ENCODE measurements at regions not wholly inside any gene's neighbourhood (a gene's known extent, or its start where the extent isn't known, plus 50 kb on each side); places are given as distances from the start of the nearest gene placed in this dataset.
"Not testable (repeated sequence)": the region's sequence is repeated elsewhere in the genome, so short reads cannot be mapped to it uniquely, and the experiment has no call there.

DNA sequence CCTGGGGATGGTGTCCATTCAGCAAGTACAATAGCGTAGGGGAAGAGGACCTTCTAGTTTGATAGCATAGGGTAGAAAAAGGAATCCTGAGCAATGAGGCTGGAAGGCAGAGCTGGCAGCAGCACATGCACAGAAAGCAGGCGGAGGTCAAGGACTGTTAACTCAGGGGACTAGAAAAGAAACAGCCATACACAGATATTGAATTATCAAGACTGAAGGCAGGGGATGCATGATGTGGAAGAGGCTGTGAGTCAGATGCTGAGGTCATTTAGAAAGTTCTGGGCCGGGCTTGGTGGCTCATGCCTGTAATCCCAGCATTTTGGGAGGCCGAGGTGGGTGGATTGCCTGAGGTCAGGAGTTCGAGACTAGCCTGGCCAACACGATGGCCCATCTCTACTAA, 65.6 kb downstream of the OPTC start:
- Histone ChIP-seq H3K4me1 (ENCODE audit: control insufficient read depth in 5 of 5, insufficient read depth in 5 of 5, low read length in 5 of 5) (peaks cover 17 to 45% (median 42%) of the 10 kb centered on the region in 5 donors), H3K27ac (ENCODE audit: low read depth, low read length) (peak overlapping the region; percentile 78), H3K27me3 (ENCODE audit: control insufficient read depth in 5 of 5, insufficient read depth in 4 of 5, low read length in 5 of 5) (no peaks in the 10 kb centered on the region), H3K36me3 (ENCODE audit: control insufficient read depth in 5 of 5, insufficient read depth in 5 of 5, low read length in 5 of 5) (no peaks in the 10 kb centered on the region), H3K4me3 (ENCODE audit: low read depth in 1 of 5, low read length in 5 of 5) (no peak overlapping the region), H3K9me3 (ENCODE audit: control insufficient read depth in 5 of 5, low read length in 5 of 5) (no peaks in the 10 kb centered on the region), H3K9ac (ENCODE audit: low read length in 5 of 5) (no peak overlapping the region)

DNA sequence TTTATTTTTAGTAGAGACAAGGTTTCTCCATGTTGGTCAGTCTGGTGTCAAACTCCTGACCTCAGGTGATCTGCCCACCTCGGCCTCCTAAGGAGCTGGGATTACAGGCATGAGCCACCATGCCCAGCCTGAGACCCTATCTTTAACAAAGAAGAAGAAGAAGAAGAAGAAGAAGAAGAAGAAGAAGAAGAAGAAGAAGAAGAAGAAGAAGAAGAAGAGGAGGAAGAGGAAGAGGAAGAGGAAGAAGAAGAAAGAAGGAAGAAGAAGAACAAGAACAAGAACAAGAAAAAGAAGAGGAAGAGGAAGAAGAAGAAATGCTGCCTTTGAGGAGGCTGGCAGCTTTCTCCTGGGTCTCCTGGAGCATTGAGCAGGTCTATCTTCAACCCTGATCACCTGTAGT, 64.9 kb upstream of the ATP2B4 start:
- not testable (repeated sequence) for H3K27me3 ChIP-seq (ENCODE audit: control insufficient read depth in 5 of 5, insufficient read depth in 4 of 5, low read length in 5 of 5); H3K4me3 ChIP-seq (ENCODE audit: low read depth in 1 of 5, low read length in 5 of 5); H3K36me3 ChIP-seq (ENCODE audit: control insufficient read depth in 5 of 5, insufficient read depth in 5 of 5, low read length in 5 of 5); H3K27ac ChIP-seq (ENCODE audit: low read depth, low read length); H3K9me3 ChIP-seq (ENCODE audit: control insufficient read depth in 5 of 5, low read length in 5 of 5); H3K9ac ChIP-seq (ENCODE audit: low read length in 5 of 5)
- peaks cover 6 to 26% (median 21%) of the 10 kb centered on the region in 5 donors for H3K4me1 ChIP-seq (ENCODE audit: control insufficient read depth in 5 of 5, insufficient read depth in 5 of 5, low read length in 5 of 5)

DNA sequence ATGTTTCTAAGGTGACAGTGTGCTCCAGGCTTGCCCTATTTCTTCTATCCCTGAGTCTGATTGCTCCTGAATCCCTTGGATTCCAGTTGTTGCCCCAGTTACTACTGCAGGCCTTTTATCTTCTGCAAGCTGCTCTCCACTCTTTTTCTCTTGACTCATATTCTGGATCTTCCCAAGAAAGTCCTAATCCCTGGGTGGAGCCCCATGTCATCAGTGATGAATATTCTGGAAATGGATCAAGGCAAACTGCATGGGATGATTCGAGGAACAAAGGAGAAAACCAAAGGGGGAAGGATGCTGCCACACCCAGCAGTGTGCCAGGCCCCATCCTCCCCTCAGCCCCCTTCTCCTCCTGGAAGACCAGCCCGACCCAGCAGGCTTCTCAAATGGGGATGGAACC, 63.3 kb upstream of the ATP2B4 start:
- no peak overlapping the region for H3K4me3 ChIP-seq (ENCODE audit: low read depth in 1 of 5, low read length in 5 of 5)
- no peaks in the 10 kb centered on the region for H3K36me3 ChIP-seq (ENCODE audit: control insufficient read depth in 5 of 5, insufficient read depth in 5 of 5, low read length in 5 of 5)
- H3K27ac ChIP-seq (ENCODE audit: low read depth, low read length): no peak overlapping the region
- H3K9me3 ChIP-seq (ENCODE audit: control insufficient read depth in 5 of 5, low read length in 5 of 5): no peaks in the 10 kb centered on the region
- H3K9ac ChIP-seq (ENCODE audit: low read length in 5 of 5): no peak overlapping the region
- H3K27me3 ChIP-seq (ENCODE audit: control insufficient read depth in 5 of 5, insufficient read depth in 4 of 5, low read length in 5 of 5): no peaks in the 10 kb centered on the region
- H3K4me1 ChIP-seq (ENCODE audit: control insufficient read depth in 5 of 5, insufficient read depth in 5 of 5, low read length in 5 of 5): peaks cover 0 to 10% (median 7%) of the 10 kb centered on the region in 5 donors

DNA sequence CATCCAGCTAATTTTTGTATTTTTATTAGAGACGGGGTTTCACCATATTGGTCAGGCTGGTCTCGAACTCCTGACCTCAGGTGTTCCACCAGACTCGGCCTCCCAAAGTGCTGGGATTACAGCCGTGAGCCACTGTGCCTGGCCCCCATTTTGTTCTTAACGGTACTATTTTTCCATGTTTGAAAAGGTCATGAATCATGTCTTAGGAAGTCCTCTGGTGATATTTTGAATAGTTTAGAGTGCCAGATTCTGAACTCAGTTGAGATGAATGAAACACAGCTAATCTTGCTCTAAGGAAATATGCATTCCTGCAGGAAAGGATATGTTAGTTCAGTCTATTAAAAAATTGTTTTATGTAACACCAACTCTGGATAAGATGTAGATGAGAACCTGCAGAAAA, 62.6 kb upstream of the ATP2B4 start:
- no peaks in the 10 kb centered on the region for H3K27me3 ChIP-seq (ENCODE audit: control insufficient read depth in 5 of 5, insufficient read depth in 4 of 5, low read length in 5 of 5)
- H3K9me3 ChIP-seq (ENCODE audit: control insufficient read depth in 5 of 5, low read length in 5 of 5): no peaks in the 10 kb centered on the region
- no peak overlapping the region for H3K9ac ChIP-seq (ENCODE audit: low read length in 5 of 5)
- no peak overlapping the region for H3K27ac ChIP-seq (ENCODE audit: low read depth, low read length)
- peaks cover 0 to 4% (median 3%) of the 10 kb centered on the region in 5 donors for H3K4me1 ChIP-seq (ENCODE audit: control insufficient read depth in 5 of 5, insufficient read depth in 5 of 5, low read length in 5 of 5)
- no peak overlapping the region for H3K4me3 ChIP-seq (ENCODE audit: low read depth in 1 of 5, low read length in 5 of 5)
- H3K36me3 ChIP-seq (ENCODE audit: control insufficient read depth in 5 of 5, insufficient read depth in 5 of 5, low read length in 5 of 5): no peaks in the 10 kb centered on the region

DNA sequence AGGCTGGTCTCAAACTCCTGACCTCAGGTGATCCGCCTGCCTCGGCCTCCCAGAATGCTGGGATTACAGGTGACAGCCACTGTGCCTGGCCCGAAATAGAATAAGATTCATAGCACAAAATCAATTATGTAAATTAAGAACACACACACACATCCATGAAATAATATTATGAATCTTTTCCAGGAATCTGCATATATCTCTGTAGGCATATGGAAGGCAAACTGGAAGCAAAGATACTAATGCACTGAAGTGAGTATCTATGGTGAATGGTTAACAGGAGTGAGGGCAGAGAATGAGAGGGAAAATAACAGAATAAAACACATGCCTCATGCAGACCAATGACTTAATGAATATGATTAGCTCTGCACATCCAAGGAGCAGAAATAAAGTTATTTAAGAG, 61.6 kb upstream of the ATP2B4 start:
- Histone ChIP-seq H3K4me1 (ENCODE audit: control insufficient read depth in 5 of 5, insufficient read depth in 5 of 5, low read length in 5 of 5) (no peaks in the 10 kb centered on the region), H3K27ac (ENCODE audit: low read depth, low read length) (no peak overlapping the region), H3K27me3 (ENCODE audit: control insufficient read depth in 5 of 5, insufficient read depth in 4 of 5, low read length in 5 of 5) (no peaks in the 10 kb centered on the region), H3K4me3 (ENCODE audit: low read depth in 1 of 5, low read length in 5 of 5) (no peak overlapping the region), H3K9ac (ENCODE audit: low read length in 5 of 5) (no peak overlapping the region), H3K36me3 (ENCODE audit: control insufficient read depth in 5 of 5, insufficient read depth in 5 of 5, low read length in 5 of 5) (no peaks in the 10 kb centered on the region), H3K9me3 (ENCODE audit: control insufficient read depth in 5 of 5, low read length in 5 of 5) (no peaks in the 10 kb centered on the region)

DNA sequence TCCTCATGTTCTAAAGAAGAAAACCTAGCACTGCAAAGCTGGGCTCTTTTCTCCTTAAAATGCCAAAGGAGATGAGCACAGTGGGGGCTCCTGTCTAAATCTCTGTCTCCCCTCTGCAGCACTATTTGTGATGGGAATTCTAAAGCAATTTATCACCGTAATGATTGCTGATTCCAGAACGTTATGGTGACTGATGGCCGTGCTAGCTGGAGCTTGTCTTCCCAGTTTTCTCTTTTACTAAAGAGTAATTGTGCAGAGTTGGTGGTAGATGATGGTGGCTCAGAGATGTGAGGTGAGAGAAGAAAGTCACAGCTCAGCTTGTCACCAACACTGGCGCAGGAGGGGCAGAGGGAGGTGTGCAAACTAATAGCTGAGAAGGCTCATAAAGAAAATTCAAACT, 60.7 kb upstream of the ATP2B4 start:
- Histone ChIP-seq H3K27me3 (ENCODE audit: control insufficient read depth in 5 of 5, insufficient read depth in 4 of 5, low read length in 5 of 5) (no peaks in the 10 kb centered on the region), H3K27ac (ENCODE audit: low read depth, low read length) (no peak overlapping the region), H3K9me3 (ENCODE audit: control insufficient read depth in 5 of 5, low read length in 5 of 5) (no peaks in the 10 kb centered on the region), H3K4me1 (ENCODE audit: control insufficient read depth in 5 of 5, insufficient read depth in 5 of 5, low read length in 5 of 5) (no peaks in the 10 kb centered on the region), H3K9ac (ENCODE audit: low read length in 5 of 5) (no peak overlapping the region), H3K4me3 (ENCODE audit: low read depth in 1 of 5, low read length in 5 of 5) (no peak overlapping the region), H3K36me3 (ENCODE audit: control insufficient read depth in 5 of 5, insufficient read depth in 5 of 5, low read length in 5 of 5) (no peaks in the 10 kb centered on the region)

DNA sequence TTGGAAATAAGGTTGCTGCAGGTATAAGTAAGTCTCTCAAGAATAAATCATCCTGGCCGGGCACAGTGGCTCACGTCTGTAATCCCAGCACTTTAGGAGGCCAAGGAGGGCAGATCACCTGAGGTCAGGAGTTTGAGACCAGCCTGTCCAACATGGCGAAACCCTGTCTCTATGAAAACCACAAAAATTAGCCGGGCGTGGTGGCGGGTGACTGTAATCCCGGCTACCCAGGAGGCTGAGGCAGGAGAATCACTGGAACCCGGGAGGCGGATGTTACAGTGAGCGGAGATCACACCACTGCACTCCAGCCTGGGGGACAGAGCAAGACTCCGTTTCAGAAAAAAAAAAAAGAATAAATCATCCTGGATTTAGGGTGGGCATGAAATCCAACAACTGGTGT, 59.7 kb upstream of the ATP2B4 start:
- not testable (repeated sequence) for H3K27ac ChIP-seq (ENCODE audit: low read depth, low read length); H3K4me1 ChIP-seq (ENCODE audit: control insufficient read depth in 5 of 5, insufficient read depth in 5 of 5, low read length in 5 of 5); H3K9me3 ChIP-seq (ENCODE audit: control insufficient read depth in 5 of 5, low read length in 5 of 5); H3K27me3 ChIP-seq (ENCODE audit: control insufficient read depth in 5 of 5, insufficient read depth in 4 of 5, low read length in 5 of 5); H3K9ac ChIP-seq (ENCODE audit: low read length in 5 of 5); H3K4me3 ChIP-seq (ENCODE audit: low read depth in 1 of 5, low read length in 5 of 5); H3K36me3 ChIP-seq (ENCODE audit: control insufficient read depth in 5 of 5, insufficient read depth in 5 of 5, low read length in 5 of 5)

DNA sequence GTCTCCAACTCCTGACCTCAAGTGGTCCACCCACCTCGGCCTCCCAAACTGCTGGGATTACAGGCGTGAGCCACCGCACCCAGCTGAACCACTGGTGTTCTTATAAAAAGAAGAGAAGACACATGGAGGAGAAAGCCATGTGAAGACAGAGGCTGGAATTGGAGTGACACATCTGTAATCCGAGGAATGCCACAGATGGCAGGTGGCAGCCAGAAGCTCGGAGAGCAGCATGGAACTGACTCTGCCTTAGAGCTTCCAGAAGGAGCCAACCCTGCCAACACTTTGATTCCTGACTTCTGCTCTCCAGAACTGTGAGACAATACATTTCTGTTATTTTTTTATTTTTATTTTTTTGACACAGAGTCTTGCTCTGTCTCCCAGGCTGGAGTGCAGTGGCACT, 59.0 kb upstream of the ATP2B4 start:
- Histone ChIP-seq H3K4me1 (ENCODE audit: control insufficient read depth in 5 of 5, insufficient read depth in 5 of 5, low read length in 5 of 5) (no peaks in the 10 kb centered on the region), H3K9ac (ENCODE audit: low read length in 5 of 5) (no peak overlapping the region), H3K27me3 (ENCODE audit: control insufficient read depth in 5 of 5, insufficient read depth in 4 of 5, low read length in 5 of 5) (no peaks in the 10 kb centered on the region), H3K4me3 (ENCODE audit: low read depth in 1 of 5, low read length in 5 of 5) (no peak overlapping the region), H3K9me3 (ENCODE audit: control insufficient read depth in 5 of 5, low read length in 5 of 5) (no peaks in the 10 kb centered on the region), H3K27ac (ENCODE audit: low read depth, low read length) (no peak overlapping the region), H3K36me3 (ENCODE audit: control insufficient read depth in 5 of 5, insufficient read depth in 5 of 5, low read length in 5 of 5) (no peaks in the 10 kb centered on the region)

DNA sequence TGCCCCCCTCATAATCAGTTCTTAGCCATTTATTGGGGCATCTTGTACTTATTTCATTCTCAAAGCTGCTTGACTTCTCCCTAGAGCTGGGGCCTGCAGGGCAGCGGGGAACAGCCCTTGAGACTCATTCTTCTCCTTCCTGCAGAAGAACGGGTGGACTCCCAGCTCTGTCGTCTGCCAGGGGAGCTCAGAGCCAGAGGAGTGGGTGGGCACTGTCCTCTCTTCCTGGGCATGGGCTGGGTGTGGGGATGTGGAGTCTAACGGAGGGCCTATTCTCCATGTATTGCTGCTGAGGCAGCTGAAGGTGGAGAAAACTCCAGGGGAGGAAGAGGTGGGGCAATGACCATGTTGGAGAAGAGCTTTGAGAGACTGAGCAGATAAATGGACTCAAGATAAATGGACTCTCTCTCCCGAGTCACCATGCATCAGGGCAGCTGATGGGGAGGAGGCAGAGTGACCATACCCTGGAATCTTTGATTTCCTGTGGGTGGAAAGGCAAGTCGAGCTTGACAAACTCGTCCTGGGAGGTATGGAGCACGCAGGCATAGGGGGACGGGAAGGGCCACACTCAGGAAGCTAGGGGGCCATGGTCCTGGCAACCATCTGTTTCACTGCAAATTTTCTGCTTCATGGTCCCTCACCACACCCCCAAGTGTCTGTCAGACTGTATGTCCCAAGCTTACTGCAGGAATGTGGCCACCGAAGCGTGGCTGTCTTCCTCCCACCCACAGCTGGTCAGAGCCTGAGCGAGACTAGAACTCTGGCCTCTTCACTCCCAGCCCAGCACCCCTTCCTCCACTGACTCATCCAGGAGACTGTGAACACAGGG, 56.9 kb upstream of the ATP2B4 start:
- Histone ChIP-seq H3K9ac (ENCODE audit: low read length in 5 of 5) (no peak overlapping the region), H3K4me3 (ENCODE audit: low read depth in 1 of 5, low read length in 5 of 5) (no peak overlapping the region), H3K4me1 (ENCODE audit: control insufficient read depth in 5 of 5, insufficient read depth in 5 of 5, low read length in 5 of 5) (no peaks in the 10 kb centered on the region), H3K27me3 (ENCODE audit: control insufficient read depth in 5 of 5, insufficient read depth in 4 of 5, low read length in 5 of 5) (no peaks in the 10 kb centered on the region), H3K27ac (ENCODE audit: low read depth, low read length) (no peak overlapping the region), H3K9me3 (ENCODE audit: control insufficient read depth in 5 of 5, low read length in 5 of 5) (no peaks in the 10 kb centered on the region), H3K36me3 (ENCODE audit: control insufficient read depth in 5 of 5, insufficient read depth in 5 of 5, low read length in 5 of 5) (no peaks in the 10 kb centered on the region)

DNA sequence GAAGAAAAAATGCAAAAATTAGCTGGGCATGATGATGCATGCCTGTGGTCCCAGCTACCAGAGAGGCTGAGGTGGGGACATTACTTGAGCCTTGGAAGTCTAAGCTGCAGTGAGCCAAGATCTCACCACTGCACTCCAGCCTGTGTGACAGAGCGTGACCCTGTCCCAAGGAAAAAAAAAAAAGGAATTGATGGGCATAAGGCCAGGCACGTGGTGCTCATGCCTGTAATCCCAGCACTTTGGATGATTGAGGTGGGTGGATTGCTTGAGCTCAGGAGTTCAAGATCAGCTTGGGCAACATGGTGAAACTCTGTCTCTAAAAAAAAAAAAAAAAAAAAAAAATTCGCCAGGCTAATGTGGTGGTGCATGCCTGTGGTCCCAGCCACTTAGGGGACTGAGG, 55.8 kb upstream of the ATP2B4 start:
- H3K4me1 ChIP-seq (ENCODE audit: control insufficient read depth in 5 of 5, insufficient read depth in 5 of 5, low read length in 5 of 5): no peaks in the 10 kb centered on the region
- H3K9ac ChIP-seq (ENCODE audit: low read length in 5 of 5): no peak overlapping the region
- H3K9me3 ChIP-seq (ENCODE audit: control insufficient read depth in 5 of 5, low read length in 5 of 5): no peaks in the 10 kb centered on the region
- H3K36me3 ChIP-seq (ENCODE audit: control insufficient read depth in 5 of 5, insufficient read depth in 5 of 5, low read length in 5 of 5): no peaks in the 10 kb centered on the region
- no peak overlapping the region for H3K4me3 ChIP-seq (ENCODE audit: low read depth in 1 of 5, low read length in 5 of 5)
- H3K27me3 ChIP-seq (ENCODE audit: control insufficient read depth in 5 of 5, insufficient read depth in 4 of 5, low read length in 5 of 5): no peaks in the 10 kb centered on the region
- no peak overlapping the region for H3K27ac ChIP-seq (ENCODE audit: low read depth, low read length)

All from subcutaneous abdominal adipose tissue (tissue), 5 donors.